Osteocyte (in vitro differentiated cells): ENCODE measurements at regions not wholly inside any gene's neighbourhood (a gene's known extent, or its start where the extent isn't known, plus 50 kb on each side); places are given as distances from the start of the nearest gene placed in this dataset.
A peak's percentile ranks its signal among the peaks of the same experiment; 100 is the strongest.

Source experiments
- DNase-seq: peaks from one replicate; pipeline ENCODE4 v3.0.0; 2021; ENCODE audit warnings: mixed read lengths; ENCODE audit not compliant: unreplicated experiment; ENCODE audit errors: extremely low spot score
- H3K27ac Mint-ChIP-seq: one replicate; pipeline ENCODE4 v1.8.0; 2021; ENCODE audit warnings: mild to moderate bottlenecking, mixed read lengths; ENCODE audit not compliant: unreplicated experiment
- H3K27me3 Mint-ChIP-seq: one replicate; pipeline ENCODE4 v1.8.0; 2021; ENCODE audit warnings: mixed read lengths; ENCODE audit not compliant: unreplicated experiment
- H3K36me3 Mint-ChIP-seq: one replicate; pipeline ENCODE4 v1.8.0; 2021; ENCODE audit warnings: mixed read lengths; ENCODE audit not compliant: unreplicated experiment
- H3K4me1 Mint-ChIP-seq: one replicate; pipeline ENCODE4 v1.8.0; 2021; ENCODE audit warnings: mixed read lengths; ENCODE audit not compliant: unreplicated experiment
- H3K4me3 Mint-ChIP-seq: one replicate; pipeline ENCODE4 v1.8.0; 2021; ENCODE audit warnings: mild to moderate bottlenecking, moderate library complexity, mixed read lengths; ENCODE audit not compliant: unreplicated experiment
- H3K9me3 Mint-ChIP-seq: one replicate; pipeline ENCODE4 v1.8.0; 2021; ENCODE audit warnings: mixed read lengths; ENCODE audit not compliant: unreplicated experiment
- TF ChIP-seq, protein P1 (sequence below): fragments of 200-600 bp; sonication (generic); IDR thresholded peaks from 2 replicates; pipeline ENCODE4 v1.5.0; 2021; ENCODE audit warnings: antibody characterized with exemption, mild to moderate bottlenecking, moderate library complexity

DNA sequence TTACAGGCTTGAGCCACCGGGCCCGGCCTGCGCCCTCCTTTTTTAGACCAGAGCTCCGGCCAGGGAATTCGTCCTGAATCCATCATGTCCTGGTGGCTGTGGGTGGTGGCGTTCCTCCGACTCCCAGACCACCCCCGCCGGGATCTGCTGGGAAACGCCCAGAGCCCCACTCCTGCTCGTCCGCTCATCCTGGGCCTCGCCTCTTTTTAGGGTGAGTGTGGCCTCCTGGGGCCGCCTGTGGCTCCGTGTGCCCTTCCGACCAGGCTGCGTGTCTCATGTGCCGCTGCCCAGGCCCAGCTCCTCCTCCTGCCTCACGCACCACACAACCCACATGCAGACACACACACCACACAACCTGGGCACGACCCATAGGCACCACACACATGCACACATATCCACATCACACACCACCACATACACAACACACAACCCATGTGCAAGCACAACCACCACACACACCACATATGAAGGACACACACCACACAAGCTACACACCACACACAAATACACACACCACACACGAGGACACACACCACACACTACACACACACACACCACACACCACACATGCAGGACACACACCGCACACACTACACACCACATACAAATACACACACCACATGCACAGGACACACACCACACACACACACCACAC is 946.2 kb downstream of the BRD1 start:
- Mint-ChIP-seq H3K27me3 (peaks cover 9% of the 10 kb centered on the region), H3K9me3 (no peaks in the 10 kb centered on the region), H3K36me3 (no peaks in the 10 kb centered on the region), H3K4me3 (no peak overlapping the region), H3K4me1 (no peaks in the 10 kb centered on the region), H3K27ac (no peak overlapping the region)
- peak; percentile 67 for DNase-seq
- TF ChIP-seq, protein P1, sequence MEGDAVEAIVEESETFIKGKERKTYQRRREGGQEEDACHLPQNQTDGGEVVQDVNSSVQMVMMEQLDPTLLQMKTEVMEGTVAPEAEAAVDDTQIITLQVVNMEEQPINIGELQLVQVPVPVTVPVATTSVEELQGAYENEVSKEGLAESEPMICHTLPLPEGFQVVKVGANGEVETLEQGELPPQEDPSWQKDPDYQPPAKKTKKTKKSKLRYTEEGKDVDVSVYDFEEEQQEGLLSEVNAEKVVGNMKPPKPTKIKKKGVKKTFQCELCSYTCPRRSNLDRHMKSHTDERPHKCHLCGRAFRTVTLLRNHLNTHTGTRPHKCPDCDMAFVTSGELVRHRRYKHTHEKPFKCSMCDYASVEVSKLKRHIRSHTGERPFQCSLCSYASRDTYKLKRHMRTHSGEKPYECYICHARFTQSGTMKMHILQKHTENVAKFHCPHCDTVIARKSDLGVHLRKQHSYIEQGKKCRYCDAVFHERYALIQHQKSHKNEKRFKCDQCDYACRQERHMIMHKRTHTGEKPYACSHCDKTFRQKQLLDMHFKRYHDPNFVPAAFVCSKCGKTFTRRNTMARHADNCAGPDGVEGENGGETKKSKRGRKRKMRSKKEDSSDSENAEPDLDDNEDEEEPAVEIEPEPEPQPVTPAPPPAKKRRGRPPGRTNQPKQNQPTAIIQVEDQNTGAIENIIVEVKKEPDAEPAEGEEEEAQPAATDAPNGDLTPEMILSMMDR, result no peak

DNA sequence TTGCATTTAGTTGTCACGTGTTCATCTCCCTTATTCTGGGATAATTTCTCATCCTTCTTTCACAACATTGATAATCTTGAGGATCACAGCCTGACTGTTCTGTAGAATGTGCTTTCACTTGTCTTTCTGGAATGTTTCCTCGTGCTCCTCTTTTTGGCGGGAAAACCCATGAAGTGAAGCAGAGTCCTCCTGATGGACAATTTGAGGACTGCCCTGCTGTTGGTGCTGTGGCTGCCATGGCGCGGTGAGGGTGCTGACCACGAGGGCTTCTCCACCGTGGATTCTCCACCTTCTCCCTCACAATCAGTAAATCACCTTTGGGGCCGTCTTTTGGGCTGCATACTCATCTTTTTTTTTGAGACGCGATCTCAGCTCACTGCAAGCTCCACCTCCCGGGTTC is 946.9 kb downstream of the BRD1 start:
- H3K4me1 Mint-ChIP-seq, result no peaks in the 10 kb centered on the region
- H3K9me3 Mint-ChIP-seq, result no peaks in the 10 kb centered on the region
- peak; percentile 48 for DNase-seq
- TF ChIP-seq, protein P1, result no peak
- peaks cover 12% of the 10 kb centered on the region for H3K27me3 Mint-ChIP-seq
- H3K36me3 Mint-ChIP-seq, result no peaks in the 10 kb centered on the region
- no peak overlapping the region for H3K4me3 Mint-ChIP-seq
- H3K27ac Mint-ChIP-seq, result no peak overlapping the region

DNA sequence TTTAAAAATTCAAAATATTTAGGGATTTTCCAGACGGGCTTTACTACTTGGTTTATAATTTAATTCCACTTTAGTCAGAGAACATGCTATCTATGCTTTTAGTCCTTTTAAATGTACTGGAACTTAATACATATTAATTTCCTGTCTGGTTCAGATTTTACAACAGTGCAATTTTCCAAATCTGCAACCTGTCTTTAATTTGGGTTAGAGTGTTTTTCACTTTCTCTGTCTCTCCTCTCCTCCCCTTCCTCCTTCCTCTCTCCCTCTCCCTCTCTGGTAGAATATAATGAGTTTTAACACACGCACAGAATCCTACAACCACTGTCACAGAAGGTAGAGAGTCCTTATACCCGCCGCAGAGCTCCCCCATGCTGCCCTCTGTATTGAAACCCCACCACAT is 950.7 kb downstream of the BRD1 start:
- Mint-ChIP-seq H3K9me3 (no peaks in the 10 kb centered on the region), H3K4me3 (no peak overlapping the region), H3K4me1 (no peaks in the 10 kb centered on the region), H3K36me3 (no peaks in the 10 kb centered on the region), H3K27me3 (peaks cover 12% of the 10 kb centered on the region), H3K27ac (no peak overlapping the region)
- TF ChIP-seq, protein P1, result no peak
- no peak for DNase-seq

DNA sequence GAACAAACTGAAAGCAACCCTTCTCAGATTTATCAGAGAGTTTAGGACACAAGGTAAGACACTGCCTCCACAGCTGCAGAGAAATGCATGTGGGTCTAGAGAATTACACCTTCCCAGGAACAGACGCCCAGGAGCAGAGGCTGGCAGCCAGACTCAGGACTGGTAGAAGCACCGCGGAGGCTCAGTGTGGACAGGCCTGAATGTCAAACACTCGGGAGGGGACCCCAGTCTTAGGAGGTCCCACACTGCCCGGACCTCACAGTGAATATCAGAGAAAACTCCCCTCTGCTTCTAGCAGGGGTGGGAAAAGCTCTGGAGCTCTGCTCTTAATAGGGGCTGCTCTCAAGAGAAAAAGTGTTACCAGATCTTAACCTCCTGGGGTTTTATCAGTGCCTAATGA is 952.7 kb downstream of the BRD1 start:
- H3K27ac Mint-ChIP-seq, result no peak overlapping the region
- peaks cover 12% of the 10 kb centered on the region for H3K27me3 Mint-ChIP-seq
- no peak overlapping the region for H3K4me3 Mint-ChIP-seq
- peaks cover 5% of the 10 kb centered on the region for H3K9me3 Mint-ChIP-seq
- TF ChIP-seq, protein P1, result no peak
- H3K4me1 Mint-ChIP-seq, result no peaks in the 10 kb centered on the region
- H3K36me3 Mint-ChIP-seq, result no peaks in the 10 kb centered on the region
- peak; percentile 67 for DNase-seq

DNA sequence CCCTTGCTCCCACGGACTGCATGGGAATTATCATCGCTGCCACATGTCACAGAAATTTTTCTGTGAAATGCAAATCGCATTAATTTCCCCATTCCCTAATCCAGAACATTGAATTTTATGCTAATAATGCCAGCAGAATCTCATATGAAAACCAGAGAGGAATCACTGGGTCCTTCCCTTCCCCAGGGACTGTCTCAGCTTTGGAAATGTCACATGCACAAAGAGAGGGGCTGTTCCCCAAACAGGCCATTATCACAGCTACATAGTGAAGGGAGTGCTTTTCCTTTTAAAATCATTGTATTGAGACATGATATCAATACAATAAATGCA is 954.5 kb downstream of the BRD1 start:
- Mint-ChIP-seq H3K4me3 (no peak overlapping the region), H3K36me3 (no peaks in the 10 kb centered on the region), H3K4me1 (no peaks in the 10 kb centered on the region), H3K27me3 (peaks cover 8% of the 10 kb centered on the region), H3K9me3 (peaks cover 5% of the 10 kb centered on the region), H3K27ac (no peak overlapping the region)
- peak; percentile 30 for DNase-seq
- TF ChIP-seq, protein P1, result no peak
